Upper lobe of left lung (tissue), 4 donors: ENCODE measurements at regions not wholly inside any gene's neighbourhood (a gene's known extent, or its start where the extent isn't known, plus 50 kb on each side); places are given as distances from the start of the nearest gene placed in this dataset.

ENCODE experiments used
- CTCF ChIP-seq, 6 experiments: fragments of 450-650 bp in 4 of 6; fragments of 200-600 bp in 2 of 6; sonication (generic) in 2 of 6; IDR thresholded peaks; one replicate each; pipeline ENCODE4 v1.5.1; 2016 to 2019; ENCODE audit warnings: antibody characterized with exemption in 6 of 6
- EP300 ChIP-seq, 4 donors: sonication (generic); formaldehyde crosslinking; IDR thresholded peaks; one replicate each; pipeline ENCODE4 v1.5.1; 2017; ENCODE audit warnings: antibody characterized with exemption in 4 of 4, control low read depth in 2 of 4
- POLR2A ChIP-seq, 4 donors: fragments of 450-650 bp; IDR thresholded peaks; one replicate each; pipeline ENCODE4 v1.5.1; 2016 to 2017; ENCODE audit warnings: antibody characterized with exemption in 4 of 4, mild to moderate bottlenecking in 2 of 4

GRCh38 chr16:9434659-9435058 lies 343.2 kb downstream of the HAPSTR1 start:
- TF ChIP-seq CTCF (IDR thresholded peaks at IDR 0.05) (no peak), POLR2A (IDR thresholded peaks at IDR 0.05) (no peak), EP300 (IDR thresholded peaks at IDR 0.05) (no peak)
